Fibroblast of pulmonary artery (primary cell): ENCODE measurements at regions not wholly inside any gene's neighbourhood (a gene's known extent, or its start where the extent isn't known, plus 50 kb on each side); places are given as distances from the start of the nearest gene placed in this dataset.

Experiments used
- DNase-seq: peaks from one replicate; pipeline ENCODE4 v3.0.0-alpha.2; 2010; ENCODE audit warnings: low read depth
- H3K4me3 ChIP-seq: replicated peaks from 2 replicates; pipeline ENCODE4 v1.5.1; 2011; ENCODE audit warnings: low read depth, mild to moderate bottlenecking, control low read depth, low read length, moderate library complexity
- TF ChIP-seq, protein P1 (sequence below): IDR thresholded peaks from 2 replicates; pipeline ENCODE4 v1.5.1; 2011; ENCODE audit warnings: mild to moderate bottlenecking, control low read depth, low read length, inconsistent platforms; ENCODE audit errors: missing control alignments

GRCh38 chr2:105681927-105682326, 62.8 kb upstream of the NCK2 start:
- TF ChIP-seq, protein P1, sequence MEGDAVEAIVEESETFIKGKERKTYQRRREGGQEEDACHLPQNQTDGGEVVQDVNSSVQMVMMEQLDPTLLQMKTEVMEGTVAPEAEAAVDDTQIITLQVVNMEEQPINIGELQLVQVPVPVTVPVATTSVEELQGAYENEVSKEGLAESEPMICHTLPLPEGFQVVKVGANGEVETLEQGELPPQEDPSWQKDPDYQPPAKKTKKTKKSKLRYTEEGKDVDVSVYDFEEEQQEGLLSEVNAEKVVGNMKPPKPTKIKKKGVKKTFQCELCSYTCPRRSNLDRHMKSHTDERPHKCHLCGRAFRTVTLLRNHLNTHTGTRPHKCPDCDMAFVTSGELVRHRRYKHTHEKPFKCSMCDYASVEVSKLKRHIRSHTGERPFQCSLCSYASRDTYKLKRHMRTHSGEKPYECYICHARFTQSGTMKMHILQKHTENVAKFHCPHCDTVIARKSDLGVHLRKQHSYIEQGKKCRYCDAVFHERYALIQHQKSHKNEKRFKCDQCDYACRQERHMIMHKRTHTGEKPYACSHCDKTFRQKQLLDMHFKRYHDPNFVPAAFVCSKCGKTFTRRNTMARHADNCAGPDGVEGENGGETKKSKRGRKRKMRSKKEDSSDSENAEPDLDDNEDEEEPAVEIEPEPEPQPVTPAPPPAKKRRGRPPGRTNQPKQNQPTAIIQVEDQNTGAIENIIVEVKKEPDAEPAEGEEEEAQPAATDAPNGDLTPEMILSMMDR = no peak
- no peak overlapping the region for H3K4me3 ChIP-seq
- no peak for DNase-seq

DNA sequence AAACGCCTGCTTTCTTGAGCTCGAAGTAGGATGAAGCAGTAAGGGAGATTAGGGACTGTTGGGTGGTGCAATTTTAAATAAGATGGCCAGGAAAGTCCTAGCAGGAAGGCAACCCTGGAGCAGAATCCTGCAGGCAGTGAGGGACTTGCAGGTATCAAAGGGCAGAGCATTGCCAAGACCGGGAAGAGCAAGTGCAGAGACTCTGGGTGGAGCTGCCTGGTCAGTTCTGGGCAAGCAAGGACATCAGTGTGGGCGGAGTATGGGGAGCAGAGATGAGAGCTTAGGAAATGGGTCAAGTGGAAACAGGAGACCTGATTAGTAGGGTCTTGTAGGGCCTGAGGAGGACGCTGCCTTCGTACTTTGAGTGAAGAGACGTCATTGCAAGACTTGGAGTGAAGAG, 64.4 kb upstream of the NCK2 start:
- H3K4me3 ChIP-seq = no peak overlapping the region
- no peak for DNase-seq
- TF ChIP-seq, protein P1 = no peak

GRCh38 chr2:105678346-105678745, 66.4 kb upstream of the NCK2 start:
- TF ChIP-seq, protein P1 = no peak
- no peak overlapping the region for H3K4me3 ChIP-seq
- no peak for DNase-seq

DNA sequence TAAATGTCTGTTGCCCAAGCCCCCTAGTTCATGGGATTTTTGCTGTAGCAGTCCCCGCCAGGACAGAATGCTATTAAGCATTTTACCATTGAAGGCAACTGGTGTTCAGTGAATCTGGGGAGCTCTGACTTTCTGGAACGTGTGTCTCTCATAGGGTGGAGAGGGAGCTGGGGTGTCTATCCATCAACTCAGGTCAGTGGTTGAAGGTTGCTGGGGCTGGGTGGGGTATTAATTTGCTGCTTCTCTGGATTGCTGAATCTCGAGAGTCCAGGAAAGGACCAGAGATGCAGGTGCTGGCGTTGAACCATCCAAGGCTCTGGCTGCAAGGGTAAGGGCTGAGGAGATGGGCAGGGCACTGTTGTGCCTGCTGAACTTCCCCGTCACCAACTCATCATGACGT, 66.8 kb upstream of the NCK2 start:
- TF ChIP-seq, protein P1 = no peak
- H3K4me3 ChIP-seq = no peak overlapping the region
- no peak for DNase-seq

DNA sequence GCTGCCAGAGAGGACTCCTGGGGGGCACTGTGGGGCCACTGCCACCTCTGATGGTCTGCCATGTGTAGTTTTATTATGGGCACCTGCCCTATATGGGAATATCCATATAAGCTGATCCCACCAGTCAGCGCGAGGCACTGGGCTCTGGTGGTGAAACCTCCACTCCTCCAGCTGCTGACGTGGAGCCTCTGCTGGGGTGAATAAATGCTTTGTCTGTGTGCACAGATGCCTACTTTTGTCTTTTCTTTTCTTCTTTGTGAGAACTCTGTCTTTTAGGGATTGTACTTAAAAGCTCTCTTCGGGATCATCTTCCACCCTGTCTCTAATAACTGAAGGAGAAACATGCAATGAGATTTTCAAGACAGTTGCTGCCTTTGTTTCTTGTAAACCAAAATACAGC, 68.9 kb upstream of the NCK2 start:
- DNase-seq = no peak
- TF ChIP-seq, protein P1 = no peak
- no peak overlapping the region for H3K4me3 ChIP-seq

DNA sequence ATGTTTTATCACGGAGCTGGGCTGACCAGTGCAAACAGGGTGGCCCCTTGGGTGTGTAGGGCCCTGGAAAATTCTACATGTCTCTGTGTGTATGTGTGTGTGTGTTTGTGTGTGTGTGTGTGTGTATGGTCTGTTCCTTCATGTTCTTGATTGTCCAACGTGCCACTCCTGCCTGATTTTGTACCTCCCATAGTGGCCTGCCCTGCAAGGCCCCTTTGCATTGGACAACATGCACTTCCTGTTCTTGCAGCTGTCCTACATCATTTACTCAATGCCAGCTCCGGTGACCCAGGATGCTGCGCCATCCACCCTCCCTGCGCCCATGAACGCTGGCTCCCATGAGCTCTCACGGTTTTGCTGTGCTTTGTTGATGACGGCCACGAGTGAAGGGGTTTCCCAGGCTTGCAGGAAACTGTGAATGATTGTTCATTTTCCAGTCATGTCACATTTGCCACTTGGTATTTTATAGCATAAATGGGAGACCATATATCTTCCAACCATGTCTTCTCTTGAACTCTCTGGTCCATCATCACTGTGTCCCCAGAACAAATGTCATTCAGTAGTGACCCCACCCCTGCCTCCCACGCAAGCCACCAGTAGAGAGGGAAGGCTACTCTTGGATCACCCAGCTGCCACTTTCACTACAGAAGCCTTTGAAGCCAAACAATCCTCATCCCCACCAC, 69.7 kb upstream of the NCK2 start:
- TF ChIP-seq, protein P1 = no peak
- peak; percentile 25 for DNase-seq
- no peak overlapping the region for H3K4me3 ChIP-seq

DNA sequence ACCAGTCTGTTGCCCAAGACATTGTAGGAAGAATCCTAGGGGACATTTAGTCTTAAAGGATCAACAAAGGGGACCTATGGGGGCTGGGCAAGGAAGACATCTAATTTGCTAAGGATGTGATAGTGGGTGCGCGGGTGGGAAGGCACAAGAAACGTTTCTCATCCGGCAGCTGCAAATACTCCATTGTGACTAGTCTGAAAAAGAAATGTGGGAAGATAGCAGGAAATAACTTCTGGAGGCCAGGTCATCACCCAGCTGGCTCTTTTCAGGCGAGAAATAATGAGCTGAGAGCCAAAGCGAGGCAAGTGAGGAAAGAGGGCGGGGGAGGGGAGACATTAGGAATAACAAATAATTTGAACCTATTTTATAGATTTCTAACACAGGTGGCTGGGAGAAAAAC, 70.3 kb upstream of the NCK2 start:
- TF ChIP-seq, protein P1 = no peak
- DNase-seq = peak; percentile 76
- H3K4me3 ChIP-seq = no peak overlapping the region
